ENCODE measurements at regions not wholly inside any gene's neighbourhood (a gene's known extent, or its start where the extent isn't known, plus 50 kb on each side); places are given as distances from the start of the nearest gene placed in this dataset.
"Not testable (repeated sequence)": the region's sequence is repeated elsewhere in the genome, so short reads cannot be mapped to it uniquely, and the experiment has no call there.

- no peak for DNase-seq (ENCODE audit: low read depth in 2 of 2)
Measured at GRCh38 chr10:9091530-9092093, 1037.1 kb downstream of the GATA3 start.

GRCh38 chr10:9096288-9096687 lies 1041.8 kb downstream of the GATA3 start:
- DNase-seq (ENCODE audit: low read depth in 2 of 2): no peak

- no peak for DNase-seq (ENCODE audit: low read depth in 2 of 2)
Measured at GRCh38 chr10:9097206-9097990, 1042.9 kb downstream of the GATA3 start.

GRCh38 chr10:9097991-9098306 lies 1043.5 kb downstream of the GATA3 start:
- no peak for DNase-seq (ENCODE audit: low read depth in 2 of 2)

GRCh38 chr10:9102026-9102425 lies 1047.5 kb downstream of the GATA3 start:
- no peak for DNase-seq (ENCODE audit: low read depth in 2 of 2)

GRCh38 chr10:9103301-9103700 lies 1048.8 kb downstream of the GATA3 start:
- no peak for DNase-seq (ENCODE audit: low read depth in 2 of 2)

GRCh38 chr10:9111976-9112375 lies 1057.5 kb downstream of the GATA3 start:
- DNase-seq (ENCODE audit: low read depth in 2 of 2): no peak

GRCh38 chr10:9126728-9127127 lies 1072.2 kb downstream of the GATA3 start:
- DNase-seq (ENCODE audit: low read depth in 2 of 2): no peak

- no peak for DNase-seq (ENCODE audit: low read depth in 2 of 2)
Measured at GRCh38 chr10:9137368-9137767, 1082.9 kb downstream of the GATA3 start.

- DNase-seq (ENCODE audit: low read depth in 2 of 2): not testable (repeated sequence)
Measured at GRCh38 chr10:9138829-9139228, 1084.3 kb downstream of the GATA3 start.

- no peak for DNase-seq (ENCODE audit: low read depth in 2 of 2)
Measured at GRCh38 chr10:9140373-9140772, 1085.9 kb downstream of the GATA3 start.

GRCh38 chr10:9147475-9147874 lies 1093.0 kb downstream of the GATA3 start:
- no peak for DNase-seq (ENCODE audit: low read depth in 2 of 2)

GRCh38 chr10:9149134-9149533 lies 1094.6 kb downstream of the GATA3 start:
- no peak for DNase-seq (ENCODE audit: low read depth in 2 of 2)

GRCh38 chr10:9153057-9153456 lies 1098.6 kb downstream of the GATA3 start:
- DNase-seq (ENCODE audit: low read depth in 2 of 2): not testable (repeated sequence)

- DNase-seq (ENCODE audit: low read depth in 2 of 2): no peak
Measured at GRCh38 chr10:9157656-9158055, 1103.2 kb downstream of the GATA3 start.

- DNase-seq (ENCODE audit: low read depth in 2 of 2): no peak
Measured at GRCh38 chr10:9158675-9159074, 1104.2 kb downstream of the GATA3 start.

- no peak for DNase-seq (ENCODE audit: low read depth in 2 of 2)
Measured at GRCh38 chr10:9160275-9160674, 1105.8 kb downstream of the GATA3 start.

- DNase-seq (ENCODE audit: low read depth in 2 of 2): no peak
Measured at GRCh38 chr10:9163699-9164098, 1109.2 kb downstream of the GATA3 start.

GRCh38 chr10:9166770-9167169 lies 1112.3 kb downstream of the GATA3 start:
- no peak for DNase-seq (ENCODE audit: low read depth in 2 of 2)

GRCh38 chr10:9172276-9172675 lies 1117.8 kb downstream of the GATA3 start:
- DNase-seq (ENCODE audit: low read depth in 2 of 2): no peak

- DNase-seq (ENCODE audit: low read depth in 2 of 2): no peak
Measured at GRCh38 chr10:9175200-9175599, 1120.7 kb downstream of the GATA3 start.

GRCh38 chr10:9183197-9183880 lies 1128.9 kb downstream of the GATA3 start:
- not testable (repeated sequence) for DNase-seq (ENCODE audit: low read depth in 2 of 2)
